Mesenchymal stem cell (in vitro differentiated cells and primary cell): ENCODE measurements at regions not wholly inside any gene's neighbourhood (a gene's known extent, or its start where the extent isn't known, plus 50 kb on each side); places are given as distances from the start of the nearest gene placed in this dataset.

Experiments
- DNase-seq: peaks from one replicate; pipeline ENCODE4 v3.0.0-alpha.2; 2013
- H2AFZ ChIP-seq: one replicate; pipeline ENCODE4 v1.6.1; 2013; ENCODE audit warnings: low read depth, mild to moderate bottlenecking, control low read depth, inconsistent platforms, low read length, moderate library complexity
- H2AK5ac ChIP-seq: 2 replicates; pipeline ENCODE4 v1.6.1; 2013; ENCODE audit warnings: low read length, moderate library complexity, mild to moderate bottlenecking, inconsistent platforms; ENCODE audit not compliant: severe bottlenecking
- H2BK120ac ChIP-seq: one replicate; pipeline ENCODE4 v1.6.1; 2013; ENCODE audit warnings: low read depth, mild to moderate bottlenecking, inconsistent platforms, low read length, moderate library complexity
- H2BK12ac ChIP-seq, 2 experiments: one replicate each; pipeline ENCODE4 v1.6.1; 2013; ENCODE audit warnings: inconsistent platforms in 2 of 2, low read length in 2 of 2, mild to moderate bottlenecking in 2 of 2, moderate library complexity in 2 of 2, control low read depth in 1 of 2
- H2BK15ac ChIP-seq: one replicate; pipeline ENCODE4 v1.6.1; 2013; ENCODE audit warnings: mild to moderate bottlenecking, low read depth, inconsistent platforms; ENCODE audit not compliant: poor library complexity, severe bottlenecking
- H2BK5ac ChIP-seq: 2 replicates; pipeline ENCODE4 v1.6.1; 2013; ENCODE audit warnings: low read depth, mild to moderate bottlenecking, low read length, control low read depth, inconsistent platforms; ENCODE audit not compliant: poor library complexity, severe bottlenecking
- H3K14ac ChIP-seq, 2 experiments: one replicate each; pipeline ENCODE4 v1.6.1; 2013; ENCODE audit warnings: inconsistent platforms in 2 of 2, low read length in 2 of 2, control low read depth in 1 of 2, mild to moderate bottlenecking in 1 of 2, moderate library complexity in 1 of 2
- H3K18ac ChIP-seq, 2 experiments: one replicate each; pipeline ENCODE4 v1.6.1; 2013; ENCODE audit warnings: inconsistent platforms in 2 of 2, low read length in 2 of 2, control low read depth in 1 of 2, low read depth in 1 of 2, mild to moderate bottlenecking in 1 of 2
- H3K23ac ChIP-seq, 2 experiments: one replicate each; pipeline ENCODE4 v1.6.1; 2013; ENCODE audit warnings: inconsistent platforms in 2 of 2, low read length in 2 of 2, mild to moderate bottlenecking in 2 of 2, moderate library complexity in 2 of 2, control low read depth in 1 of 2
- H3K27ac ChIP-seq: 2 replicates; pipeline ENCODE4 v1.5.1; 2013; ENCODE audit warnings: mild to moderate bottlenecking, moderate library complexity, low read length, control low read depth, inconsistent platforms; ENCODE audit not compliant: poor library complexity, severe bottlenecking
- H3K27me3 ChIP-seq, 2 experiments: 2 replicates each; pipeline versions ENCODE4 v1.6.1 to v1.7.0; 2013; ENCODE audit warnings: low read length in 2 of 2, mild to moderate bottlenecking in 2 of 2, moderate library complexity in 2 of 2, control low read depth in 1 of 2, inconsistent platforms in 1 of 2; ENCODE audit not compliant: control insufficient read depth in 1 of 2, insufficient read depth in 1 of 2
- H3K36me3 ChIP-seq, 2 experiments: 2 replicates each; pipeline versions ENCODE4 v1.6.1 to v1.7.0; 2013; ENCODE audit warnings: low read length in 2 of 2, control low read depth in 1 of 2, inconsistent platforms in 1 of 2, low read depth in 1 of 2, mild to moderate bottlenecking in 1 of 2; ENCODE audit not compliant: insufficient read depth in 2 of 2, control insufficient read depth in 1 of 2
- H3K4ac ChIP-seq, 2 experiments: one replicate each; pipeline ENCODE4 v1.6.1; 2013; ENCODE audit warnings: inconsistent platforms in 2 of 2, low read length in 2 of 2, mild to moderate bottlenecking in 2 of 2, moderate library complexity in 2 of 2, control low read depth in 1 of 2, low read depth in 1 of 2
- H3K4me1 ChIP-seq: 2 replicates; pipeline ENCODE4 v1.6.1; 2013; ENCODE audit warnings: low read depth, low read length, control low read depth; ENCODE audit not compliant: control insufficient read depth, insufficient read depth
- H3K4me2 ChIP-seq: 2 replicates; pipeline ENCODE4 v1.6.1; 2013; ENCODE audit warnings: low read length, mild to moderate bottlenecking, inconsistent platforms; ENCODE audit not compliant: poor library complexity, severe bottlenecking
- H3K4me3 ChIP-seq, 2 experiments: 2 replicates each; pipeline versions ENCODE4 v1.5.1 to v1.7.0; 2013; ENCODE audit warnings: low read length in 2 of 2, mild to moderate bottlenecking in 2 of 2, control low read depth in 1 of 2, low read depth in 1 of 2; ENCODE audit not compliant: insufficient read depth in 1 of 2
- H3K79me1 ChIP-seq: replicated peaks from 2 replicates; pipeline ENCODE4 v1.6.1; 2013; ENCODE audit warnings: mild to moderate bottlenecking, control low read depth, low read length, inconsistent platforms; ENCODE audit not compliant: poor library complexity, severe bottlenecking
- H3K9ac ChIP-seq: 2 replicates; pipeline ENCODE4 v1.7.0; 2013; ENCODE audit warnings: mild to moderate bottlenecking, low read length, moderate library complexity
- H3K9me3 ChIP-seq: 2 replicates; pipeline ENCODE4 v1.7.0; 2013; ENCODE audit warnings: mild to moderate bottlenecking, low read length; ENCODE audit not compliant: control insufficient read depth
- H4K8ac ChIP-seq: one replicate; pipeline ENCODE4 v1.6.1; 2013; ENCODE audit warnings: inconsistent platforms, mild to moderate bottlenecking, low read length, moderate library complexity
- H4K91ac ChIP-seq: one replicate; pipeline ENCODE4 v1.6.1; 2013; ENCODE audit warnings: mild to moderate bottlenecking, low read length, inconsistent platforms
- WGBS: methylation state at CpG from one replicate; pipeline ENCODE4 v1.1.7; 2013; ENCODE audit warnings: mixed read lengths; 5-methylcytosine and 5-hydroxymethylcytosine counted together

DNA sequence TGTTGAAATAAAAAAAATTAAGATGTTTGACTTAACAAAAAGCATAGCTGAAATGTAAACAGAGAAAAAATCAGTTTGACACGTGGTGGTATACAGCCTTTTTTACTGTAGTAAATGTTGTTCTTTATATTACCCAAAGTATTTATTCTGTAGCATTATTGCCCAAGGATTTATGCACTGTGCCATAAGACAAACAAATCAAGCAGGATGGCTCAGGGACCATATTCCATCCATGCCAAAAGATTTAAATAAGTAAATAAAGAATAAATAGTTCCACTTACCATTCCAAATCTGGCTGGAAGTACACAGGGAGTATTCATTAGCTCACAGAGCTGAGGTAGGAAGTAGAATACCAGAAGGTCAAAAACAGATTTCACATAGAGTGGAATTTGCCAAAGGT, 666.7 kb upstream of the CADM2 start:
- no peak overlapping the region for H3K4ac ChIP-seq
- H2BK15ac ChIP-seq: no peak overlapping the region
- no peaks in the 10 kb centered on the region for H3K79me1 ChIP-seq
- H4K8ac ChIP-seq: no peak overlapping the region
- H2AFZ ChIP-seq: no peak overlapping the region
- no peaks in the 10 kb centered on the region for H3K36me3 ChIP-seq
- no peak for DNase-seq
- no peak overlapping the region for H3K4me3 ChIP-seq
- H2BK5ac ChIP-seq: no peak overlapping the region
- no peak overlapping the region for H3K23ac ChIP-seq
- no peak overlapping the region for H4K91ac ChIP-seq
- H3K9me3 ChIP-seq: peaks cover 5% of the 10 kb centered on the region
- no peak overlapping the region for H2BK12ac ChIP-seq
- WGBS: no CpG with 5 or more reads among the region's 1 CpG
- H3K18ac ChIP-seq: no peak overlapping the region
- H3K27me3 ChIP-seq: no peaks in the 10 kb centered on the region
- H3K4me1 ChIP-seq: no peaks in the 10 kb centered on the region
- H3K27ac ChIP-seq: no peak overlapping the region
- no peak overlapping the region for H3K4me2 ChIP-seq
- H3K9ac ChIP-seq: no peak overlapping the region
- no peak overlapping the region for H2BK120ac ChIP-seq
- H2AK5ac ChIP-seq: no peak overlapping the region
- no peak overlapping the region for H3K14ac ChIP-seq

DNA sequence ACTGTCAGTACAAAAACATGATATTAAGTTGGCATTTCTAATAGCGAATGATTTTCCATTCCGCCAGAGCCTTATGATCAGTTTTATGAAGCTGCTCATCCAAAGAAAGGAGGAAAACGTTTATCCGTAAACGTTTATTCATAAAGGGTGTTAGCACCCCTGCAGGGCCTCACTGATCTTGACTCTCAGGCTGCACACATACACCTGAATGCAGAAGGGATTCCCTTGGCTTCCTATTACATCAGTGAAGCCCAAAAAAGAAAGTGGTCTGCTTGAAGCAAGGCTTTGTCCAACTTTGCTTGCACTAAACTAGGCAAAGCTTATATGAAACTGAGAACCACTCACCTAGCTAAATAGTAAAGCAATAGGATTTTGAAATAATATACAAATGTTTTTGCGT, 659.5 kb upstream of the CADM2 start:
- H3K4me2 ChIP-seq: no peak overlapping the region
- no peaks in the 10 kb centered on the region for H3K79me1 ChIP-seq
- no peak overlapping the region for H2BK5ac ChIP-seq
- no peak for DNase-seq
- H3K18ac ChIP-seq: no peak overlapping the region
- no peak overlapping the region for H2BK120ac ChIP-seq
- H3K4ac ChIP-seq: no peak overlapping the region
- 61% methylated on average over 5 of the region's 6 CpGs for WGBS
- no peak overlapping the region for H2AFZ ChIP-seq
- H3K4me1 ChIP-seq: no peaks in the 10 kb centered on the region
- no peak overlapping the region for H3K9ac ChIP-seq
- H4K91ac ChIP-seq: no peak overlapping the region
- no peak overlapping the region for H2AK5ac ChIP-seq
- no peak overlapping the region for H4K8ac ChIP-seq
- no peak overlapping the region for H3K14ac ChIP-seq
- H2BK12ac ChIP-seq: no peak overlapping the region
- H3K27me3 ChIP-seq: no peaks in the 10 kb centered on the region
- H3K9me3 ChIP-seq: no peaks in the 10 kb centered on the region
- no peak overlapping the region for H3K27ac ChIP-seq
- H3K23ac ChIP-seq: no peak overlapping the region
- H2BK15ac ChIP-seq: no peak overlapping the region
- no peaks in the 10 kb centered on the region for H3K36me3 ChIP-seq
- no peak overlapping the region for H3K4me3 ChIP-seq

DNA sequence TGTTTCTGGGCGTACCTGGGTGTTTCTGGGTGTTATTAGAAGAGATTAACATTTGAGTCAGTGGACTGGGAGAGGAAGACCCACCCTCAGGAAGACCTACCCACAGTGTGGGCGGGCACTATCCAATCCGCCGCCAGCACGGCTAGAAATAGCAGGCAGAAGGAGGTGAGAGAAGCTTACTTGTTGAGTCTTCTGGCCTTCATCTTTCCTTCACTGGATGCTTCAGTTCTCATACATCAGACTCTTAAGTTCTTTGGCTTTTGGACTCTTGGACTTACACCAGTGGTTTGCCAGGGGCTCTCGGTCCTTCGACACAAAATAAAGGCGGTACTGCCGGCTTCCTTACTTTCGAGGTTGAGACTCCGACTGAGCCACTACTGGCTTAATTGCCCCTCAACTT, 654.6 kb upstream of the CADM2 start:
- Histone ChIP-seq H4K8ac (no peak overlapping the region), H3K9me3 (no peaks in the 10 kb centered on the region), H3K4ac (no peak overlapping the region), H3K79me1 (no peaks in the 10 kb centered on the region), H2BK15ac (no peak overlapping the region), H3K4me3 (no peak overlapping the region), H3K4me1 (no peaks in the 10 kb centered on the region), H3K27ac (no peak overlapping the region), H2BK5ac (no peak overlapping the region), H2AK5ac (no peak overlapping the region), H3K36me3 (no peaks in the 10 kb centered on the region), H3K18ac (no peak overlapping the region), H2BK12ac (no peak overlapping the region), H3K14ac (no peak overlapping the region), H2BK120ac (no peak overlapping the region), H3K23ac (no peak overlapping the region), H2AFZ (no peak overlapping the region), H3K27me3 (no peaks in the 10 kb centered on the region), H3K9ac (no peak overlapping the region), H4K91ac (no peak overlapping the region), H3K4me2 (no peak overlapping the region)
- 90% methylated on average over 11 of the region's 11 CpGs for WGBS
- DNase-seq: no peak

GRCh38 chr3:84307339-84307738, 651.5 kb upstream of the CADM2 start:
- Histone ChIP-seq H2BK120ac (no peak overlapping the region), H3K9me3 (no peaks in the 10 kb centered on the region)
- WGBS: no CpG with 5 or more reads among the region's 1 CpG

More at GRCh38 chr3:84307339-84307738, 651.5 kb upstream of the CADM2 start:
- no peaks in the 10 kb centered on the region for H3K79me1 ChIP-seq
- DNase-seq: no peak
- H3K23ac ChIP-seq: no peak overlapping the region
- H2BK5ac ChIP-seq: no peak overlapping the region
- H2AFZ ChIP-seq: no peak overlapping the region
- no peak overlapping the region for H3K9ac ChIP-seq
- no peaks in the 10 kb centered on the region for H3K4me1 ChIP-seq
- H3K4me3 ChIP-seq: no peak overlapping the region
- no peaks in the 10 kb centered on the region for H3K36me3 ChIP-seq
- H3K27me3 ChIP-seq: no peaks in the 10 kb centered on the region
- H2BK15ac ChIP-seq: no peak overlapping the region
- no peak overlapping the region for H4K91ac ChIP-seq
- H3K4me2 ChIP-seq: no peak overlapping the region
- H2AK5ac ChIP-seq: no peak overlapping the region
- no peak overlapping the region for H3K18ac ChIP-seq
- H3K27ac ChIP-seq: no peak overlapping the region
- H4K8ac ChIP-seq: no peak overlapping the region
- H3K4ac ChIP-seq: no peak overlapping the region
- H3K14ac ChIP-seq: no peak overlapping the region
- no peak overlapping the region for H2BK12ac ChIP-seq
